ENCODE measurements at regions not wholly inside any gene's neighbourhood (a gene's known extent, or its start where the extent isn't known, plus 50 kb on each side); places are given as distances from the start of the nearest gene placed in this dataset.

DNA sequence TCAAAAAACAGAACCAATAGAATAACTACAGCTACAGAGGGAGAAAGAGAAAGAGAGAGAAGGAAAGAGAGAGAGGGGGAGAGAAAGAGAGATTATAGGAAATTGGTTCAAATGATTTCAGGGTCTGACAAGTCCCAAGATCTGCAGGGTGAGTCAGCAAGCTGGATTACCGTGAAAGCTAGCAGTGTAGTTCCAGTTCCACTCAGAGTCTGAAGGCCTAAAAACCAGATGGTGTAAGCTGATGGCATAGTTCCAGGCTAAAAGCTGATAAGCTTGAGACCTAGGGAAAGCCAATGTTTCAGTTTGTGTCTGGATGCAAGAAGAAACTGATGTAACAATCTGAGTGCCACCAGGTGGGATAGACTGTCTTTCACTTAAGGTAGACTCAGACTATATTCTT is 397.7 kb downstream of the TRIB2 start:
- no peaks in the 10 kb centered on the region for H4K20me1 ChIP-seq (ENCODE audit: insufficient read depth, low read length)
- H3K79me2 ChIP-seq (ENCODE audit: insufficient read depth, low read length), result no peaks in the 10 kb centered on the region
- H3K9me3 ChIP-seq (ENCODE audit: low read depth, low read length), result no peaks in the 10 kb centered on the region
- H3K27ac ChIP-seq (ENCODE audit: low read depth, low read length), result no peak overlapping the region
- H3K4me3 ChIP-seq (ENCODE audit: insufficient read depth, low read length), result no peak overlapping the region
- H3K27me3 ChIP-seq (ENCODE audit: insufficient read depth, low read length), result no peaks in the 10 kb centered on the region
- no peak for DNase-seq (ENCODE audit: insufficient read length, low spot score, missing footprints)
- no peak overlapping the region for H3K4me2 ChIP-seq (ENCODE audit: insufficient read depth, low read length)
- H3K36me3 ChIP-seq (ENCODE audit: insufficient read depth, low read length), result no peaks in the 10 kb centered on the region
- no peak overlapping the region for H2AFZ ChIP-seq (ENCODE audit: low read length)
- TF ChIP-seq, protein P1, sequence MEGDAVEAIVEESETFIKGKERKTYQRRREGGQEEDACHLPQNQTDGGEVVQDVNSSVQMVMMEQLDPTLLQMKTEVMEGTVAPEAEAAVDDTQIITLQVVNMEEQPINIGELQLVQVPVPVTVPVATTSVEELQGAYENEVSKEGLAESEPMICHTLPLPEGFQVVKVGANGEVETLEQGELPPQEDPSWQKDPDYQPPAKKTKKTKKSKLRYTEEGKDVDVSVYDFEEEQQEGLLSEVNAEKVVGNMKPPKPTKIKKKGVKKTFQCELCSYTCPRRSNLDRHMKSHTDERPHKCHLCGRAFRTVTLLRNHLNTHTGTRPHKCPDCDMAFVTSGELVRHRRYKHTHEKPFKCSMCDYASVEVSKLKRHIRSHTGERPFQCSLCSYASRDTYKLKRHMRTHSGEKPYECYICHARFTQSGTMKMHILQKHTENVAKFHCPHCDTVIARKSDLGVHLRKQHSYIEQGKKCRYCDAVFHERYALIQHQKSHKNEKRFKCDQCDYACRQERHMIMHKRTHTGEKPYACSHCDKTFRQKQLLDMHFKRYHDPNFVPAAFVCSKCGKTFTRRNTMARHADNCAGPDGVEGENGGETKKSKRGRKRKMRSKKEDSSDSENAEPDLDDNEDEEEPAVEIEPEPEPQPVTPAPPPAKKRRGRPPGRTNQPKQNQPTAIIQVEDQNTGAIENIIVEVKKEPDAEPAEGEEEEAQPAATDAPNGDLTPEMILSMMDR (IDR thresholded peaks at IDR 0.05; ENCODE audit: extremely low read depth, low read depth, low read length), result no peak
- no peaks in the 10 kb centered on the region for H3K4me1 ChIP-seq (ENCODE audit: insufficient read depth, low read length)

GRCh38 chr2:13115643-13116042 is 398.9 kb downstream of the TRIB2 start:
- no peak overlapping the region for H3K27ac ChIP-seq (ENCODE audit: low read depth, low read length)
- no peaks in the 10 kb centered on the region for H3K4me1 ChIP-seq (ENCODE audit: insufficient read depth, low read length)
- TF ChIP-seq, protein P1 (IDR thresholded peaks at IDR 0.05; ENCODE audit: extremely low read depth, low read depth, low read length), result no peak
- no peak overlapping the region for H3K4me3 ChIP-seq (ENCODE audit: insufficient read depth, low read length)
- no peak overlapping the region for H3K4me2 ChIP-seq (ENCODE audit: insufficient read depth, low read length)
- H3K27me3 ChIP-seq (ENCODE audit: insufficient read depth, low read length), result no peaks in the 10 kb centered on the region
- no peaks in the 10 kb centered on the region for H3K79me2 ChIP-seq (ENCODE audit: insufficient read depth, low read length)
- no peaks in the 10 kb centered on the region for H3K9me3 ChIP-seq (ENCODE audit: low read depth, low read length)
- H3K36me3 ChIP-seq (ENCODE audit: insufficient read depth, low read length), result no peaks in the 10 kb centered on the region
- H2AFZ ChIP-seq (ENCODE audit: low read length), result no peak overlapping the region
- no peak for DNase-seq (ENCODE audit: insufficient read length, low spot score, missing footprints)
- H4K20me1 ChIP-seq (ENCODE audit: insufficient read depth, low read length), result no peaks in the 10 kb centered on the region

DNA sequence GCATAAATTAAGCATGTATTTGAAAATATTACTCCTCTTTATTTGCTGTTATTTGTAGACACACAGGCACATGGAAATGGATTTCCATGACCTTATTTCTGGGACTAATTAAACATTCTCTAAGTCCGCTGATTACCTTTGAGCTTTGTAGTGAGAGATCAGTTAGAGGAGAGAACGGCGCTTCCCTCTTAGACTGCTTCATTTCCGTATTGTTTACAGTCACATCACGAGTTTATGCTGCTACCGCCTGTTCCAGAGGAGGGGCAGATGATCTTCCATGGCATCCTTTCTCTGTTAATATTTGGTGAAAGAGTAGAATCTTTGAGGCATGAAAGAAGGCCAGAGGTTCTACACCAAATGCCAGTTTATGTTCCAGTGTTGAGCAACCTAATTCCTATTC is 404.4 kb downstream of the TRIB2 start:
- Histone ChIP-seq H3K4me1 (ENCODE audit: insufficient read depth, low read length) (no peaks in the 10 kb centered on the region), H3K4me3 (ENCODE audit: insufficient read depth, low read length) (no peak overlapping the region), H3K79me2 (ENCODE audit: insufficient read depth, low read length) (no peaks in the 10 kb centered on the region), H3K36me3 (ENCODE audit: insufficient read depth, low read length) (no peaks in the 10 kb centered on the region), H3K4me2 (ENCODE audit: insufficient read depth, low read length) (no peak overlapping the region), H3K27me3 (ENCODE audit: insufficient read depth, low read length) (no peaks in the 10 kb centered on the region), H4K20me1 (ENCODE audit: insufficient read depth, low read length) (no peaks in the 10 kb centered on the region), H3K9me3 (ENCODE audit: low read depth, low read length) (no peaks in the 10 kb centered on the region), H3K27ac (ENCODE audit: low read depth, low read length) (no peak overlapping the region), H2AFZ (ENCODE audit: low read length) (no peak overlapping the region)
- no peak for DNase-seq (ENCODE audit: insufficient read length, low spot score, missing footprints)
- TF ChIP-seq, protein P1 (IDR thresholded peaks at IDR 0.05; ENCODE audit: extremely low read depth, low read depth, low read length), result no peak

GRCh38 chr2:13128139-13128538 is 411.4 kb downstream of the TRIB2 start:
- Histone ChIP-seq H4K20me1 (ENCODE audit: insufficient read depth, low read length) (no peaks in the 10 kb centered on the region), H3K27me3 (ENCODE audit: insufficient read depth, low read length) (no peaks in the 10 kb centered on the region), H3K27ac (ENCODE audit: low read depth, low read length) (no peak overlapping the region), H3K4me1 (ENCODE audit: insufficient read depth, low read length) (no peaks in the 10 kb centered on the region), H3K9me3 (ENCODE audit: low read depth, low read length) (no peaks in the 10 kb centered on the region), H3K79me2 (ENCODE audit: insufficient read depth, low read length) (no peaks in the 10 kb centered on the region), H3K4me2 (ENCODE audit: insufficient read depth, low read length) (no peak overlapping the region), H3K36me3 (ENCODE audit: insufficient read depth, low read length) (no peaks in the 10 kb centered on the region), H2AFZ (ENCODE audit: low read length) (no peak overlapping the region), H3K4me3 (ENCODE audit: insufficient read depth, low read length) (no peak overlapping the region)
- peak; percentile 14 for DNase-seq (ENCODE audit: insufficient read length, low spot score, missing footprints)
- TF ChIP-seq, protein P1 (IDR thresholded peaks at IDR 0.05; ENCODE audit: extremely low read depth, low read depth, low read length), result no peak
